Glutamatergic neuron (in vitro differentiated cells): ENCODE measurements at regions not wholly inside any gene's neighbourhood (a gene's known extent, or its start where the extent isn't known, plus 50 kb on each side); places are given as distances from the start of the nearest gene placed in this dataset.
A peak's percentile ranks its signal among the peaks of the same experiment; 100 is the strongest.

Experiments used
- DNase-seq: peaks from one replicate; pipeline ENCODE4 v3.0.0; 2022
- H3K27ac Mint-ChIP-seq: one replicate; pipeline ENCODE4 v1.8.0; 2020; ENCODE audit warnings: mild to moderate bottlenecking, mixed read lengths, inconsistent platforms; ENCODE audit not compliant: unreplicated experiment
- H3K27me3 Mint-ChIP-seq: one replicate; pipeline ENCODE4 v1.8.0; 2020; ENCODE audit warnings: mild to moderate bottlenecking, moderate library complexity, mixed read lengths, inconsistent platforms; ENCODE audit not compliant: unreplicated experiment
- H3K36me3 Mint-ChIP-seq: one replicate; pipeline ENCODE4 v1.8.0; 2020; ENCODE audit warnings: mild to moderate bottlenecking, mixed read lengths, inconsistent platforms; ENCODE audit not compliant: unreplicated experiment
- H3K4me1 Mint-ChIP-seq: one replicate; pipeline ENCODE4 v1.8.0; 2020; ENCODE audit warnings: mild to moderate bottlenecking, low read depth, mixed read lengths, inconsistent platforms; ENCODE audit not compliant: unreplicated experiment
- H3K4me3 Mint-ChIP-seq: one replicate; pipeline ENCODE4 v1.8.0; 2020; ENCODE audit warnings: mild to moderate bottlenecking, mixed read lengths, inconsistent platforms; ENCODE audit not compliant: unreplicated experiment
- H3K9me3 Mint-ChIP-seq: one replicate; pipeline ENCODE4 v1.8.0; 2020; ENCODE audit warnings: mild to moderate bottlenecking, moderate library complexity, mixed read lengths, inconsistent platforms; ENCODE audit not compliant: unreplicated experiment
- CTCF ChIP-seq: fragments of 200-600 bp; sonication (generic); IDR thresholded peaks from one replicate; pipeline ENCODE4 v1.5.0; 2021; ENCODE audit not compliant: partially characterized antibody, unreplicated experiment

DNA sequence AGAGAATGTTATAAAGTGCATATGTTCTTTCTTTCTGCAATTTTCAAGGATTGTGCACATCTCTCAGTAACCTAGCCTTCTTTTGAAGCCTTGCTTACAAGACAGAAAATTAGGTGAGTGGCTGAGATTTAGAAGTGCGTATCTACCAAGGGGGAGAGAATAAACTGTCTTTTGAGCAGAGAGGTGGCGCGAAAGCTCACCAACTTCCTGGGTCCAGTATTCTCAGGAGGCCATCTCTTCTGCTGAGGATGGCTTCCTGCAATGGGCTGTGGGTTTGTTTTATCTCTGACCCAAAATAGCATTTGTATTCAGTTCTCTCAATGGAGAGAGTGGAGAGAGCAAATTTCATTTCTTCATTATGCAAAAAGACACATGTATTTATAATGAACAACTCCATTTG is 75.4 kb upstream of the RPS23 start:
- H3K4me3 Mint-ChIP-seq: no peak overlapping the region
- DNase-seq: no peak
- H3K36me3 Mint-ChIP-seq: no peaks in the 10 kb centered on the region
- H3K27me3 Mint-ChIP-seq: no peaks in the 10 kb centered on the region
- H3K9me3 Mint-ChIP-seq: peaks cover 2% of the 10 kb centered on the region
- H3K4me1 Mint-ChIP-seq: peaks cover 9% of the 10 kb centered on the region
- H3K27ac Mint-ChIP-seq: no peak overlapping the region
- TF ChIP-seq CTCF: no peak

GRCh38 chr5:82352146-82352791 is 74.1 kb upstream of the RPS23 start:
- H3K36me3 Mint-ChIP-seq: no peaks in the 10 kb centered on the region
- peaks cover 10% of the 10 kb centered on the region for H3K4me1 Mint-ChIP-seq
- DNase-seq: no peak
- TF ChIP-seq CTCF: no peak
- H3K27ac Mint-ChIP-seq: no peak overlapping the region
- H3K9me3 Mint-ChIP-seq: peaks cover 2% of the 10 kb centered on the region
- no peak overlapping the region for H3K4me3 Mint-ChIP-seq
- H3K27me3 Mint-ChIP-seq: no peaks in the 10 kb centered on the region

- peaks cover 11% of the 10 kb centered on the region for H3K4me1 Mint-ChIP-seq
- H3K36me3 Mint-ChIP-seq: no peaks in the 10 kb centered on the region
- H3K27ac Mint-ChIP-seq: no peak overlapping the region
- no peak overlapping the region for H3K4me3 Mint-ChIP-seq
- H3K27me3 Mint-ChIP-seq: no peaks in the 10 kb centered on the region
- no peak for DNase-seq
- peaks cover 2% of the 10 kb centered on the region for H3K9me3 Mint-ChIP-seq
- peak; percentile 79 for TF ChIP-seq CTCF
These were observed 73.6 kb upstream of the RPS23 start for GRCh38 chr5:82351754-82352145.

GRCh38 chr5:82351297-82351696 is 73.1 kb upstream of the RPS23 start:
- H3K9me3 Mint-ChIP-seq: peaks cover 2% of the 10 kb centered on the region
- H3K27ac Mint-ChIP-seq: no peak overlapping the region
- no peak for TF ChIP-seq CTCF
- H3K4me3 Mint-ChIP-seq: no peak overlapping the region
- H3K27me3 Mint-ChIP-seq: no peaks in the 10 kb centered on the region
- no peaks in the 10 kb centered on the region for H3K36me3 Mint-ChIP-seq
- DNase-seq: no peak
- H3K4me1 Mint-ChIP-seq: peaks cover 13% of the 10 kb centered on the region

GRCh38 chr5:82349652-82350051 is 71.5 kb upstream of the RPS23 start:
- peak; percentile 42 for TF ChIP-seq CTCF
- H3K27ac Mint-ChIP-seq: no peak overlapping the region
- H3K36me3 Mint-ChIP-seq: no peaks in the 10 kb centered on the region
- peak; percentile 63 for DNase-seq
- peaks cover 13% of the 10 kb centered on the region for H3K4me1 Mint-ChIP-seq
- no peak overlapping the region for H3K4me3 Mint-ChIP-seq
- H3K9me3 Mint-ChIP-seq: peaks cover 2% of the 10 kb centered on the region
- H3K27me3 Mint-ChIP-seq: no peaks in the 10 kb centered on the region
